SJSA1 (cell line): ENCODE measurements at regions not wholly inside any gene's neighbourhood (a gene's known extent, or its start where the extent isn't known, plus 50 kb on each side); places are given as distances from the start of the nearest gene placed in this dataset.
A peak's percentile ranks its signal among the peaks of the same experiment; 100 is the strongest.
"Not testable (repeated sequence)": the region's sequence is repeated elsewhere in the genome, so short reads cannot be mapped to it uniquely, and the experiment has no call there.

Source experiments
- DNase-seq, 2 experiments: peaks; one replicate each; pipeline ENCODE4 v3.0.0-alpha.2; 2015 to 2020; ENCODE audit warnings: low spot score in 2 of 2, low read depth in 1 of 2
- H3K27ac ChIP-seq: fragments of 250-450 bp; sonication (Bioruptor Pico); 2 replicates; pipeline ENCODE4 v1.5.1; 2020; ENCODE audit warnings: mild to moderate bottlenecking, moderate library complexity
- H3K27me3 ChIP-seq: fragments of 250-450 bp; sonication (Bioruptor Pico); replicated peaks from 2 replicates; pipeline ENCODE4 v1.5.1; 2020; ENCODE audit warnings: mild to moderate bottlenecking, moderate library complexity
- H3K36me3 ChIP-seq: fragments of 250-450 bp; sonication (Bioruptor Pico); 2 replicates; pipeline ENCODE4 v1.5.1; 2020; ENCODE audit warnings: mild to moderate bottlenecking
- H3K4me1 ChIP-seq: fragments of 250-450 bp; sonication (Bioruptor Pico); replicated peaks from 2 replicates; pipeline ENCODE4 v1.6.1; 2021; ENCODE audit warnings: mild to moderate bottlenecking
- H3K4me3 ChIP-seq: fragments of 250-450 bp; sonication (Bioruptor Pico); 2 replicates; pipeline ENCODE4 v1.5.1; 2020; ENCODE audit warnings: mild to moderate bottlenecking
- H3K9me3 ChIP-seq: fragments of 250-450 bp; sonication (Bioruptor Pico); replicated peaks from 2 replicates; pipeline ENCODE4 v1.5.1; 2020; ENCODE audit warnings: mild to moderate bottlenecking

- H3K36me3 ChIP-seq: no peaks in the 10 kb centered on the region
- H3K4me1 ChIP-seq: no peaks in the 10 kb centered on the region
- DNase-seq: no peak
- no peak overlapping the region for H3K4me3 ChIP-seq
- H3K27me3 ChIP-seq: no peaks in the 10 kb centered on the region
- H3K27ac ChIP-seq: no peak overlapping the region
- H3K9me3 ChIP-seq: no peaks in the 10 kb centered on the region
Measured at GRCh38 chr2:38460313-38460712, 83.2 kb upstream of the ATL2 start.

GRCh38 chr2:38454081-38454480 lies 77.0 kb upstream of the ATL2 start:
- H3K9me3 ChIP-seq: no peaks in the 10 kb centered on the region
- H3K27me3 ChIP-seq: no peaks in the 10 kb centered on the region
- H3K4me3 ChIP-seq: no peak overlapping the region
- no peaks in the 10 kb centered on the region for H3K4me1 ChIP-seq
- no peaks in the 10 kb centered on the region for H3K36me3 ChIP-seq
- DNase-seq: no peak
- H3K27ac ChIP-seq: no peak overlapping the region

DNA sequence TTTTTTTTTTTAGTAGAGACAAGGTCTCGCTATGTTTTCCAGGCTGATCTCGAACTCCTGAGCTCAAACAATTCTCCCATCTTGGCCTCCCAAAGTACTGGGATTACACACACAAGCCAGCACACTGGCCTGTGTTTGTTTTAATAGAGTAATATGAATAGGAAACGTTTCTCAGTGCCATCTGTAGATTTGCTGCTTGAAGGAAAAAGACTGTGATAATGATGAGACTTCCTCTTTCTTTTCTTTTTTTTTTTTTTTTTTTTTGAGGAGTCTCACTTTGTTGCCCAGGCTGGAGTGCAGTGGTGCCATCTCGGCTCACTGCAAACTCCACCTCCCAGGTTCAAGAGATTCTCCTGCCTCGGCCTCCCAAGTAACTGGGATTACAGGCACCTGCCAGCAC lies 74.7 kb upstream of the ATL2 start:
- DNase-seq, H3K27ac ChIP-seq, H3K4me1 ChIP-seq, H3K9me3 ChIP-seq, H3K4me3 ChIP-seq, H3K36me3 ChIP-seq, H3K27me3 ChIP-seq: not testable (repeated sequence)

DNA sequence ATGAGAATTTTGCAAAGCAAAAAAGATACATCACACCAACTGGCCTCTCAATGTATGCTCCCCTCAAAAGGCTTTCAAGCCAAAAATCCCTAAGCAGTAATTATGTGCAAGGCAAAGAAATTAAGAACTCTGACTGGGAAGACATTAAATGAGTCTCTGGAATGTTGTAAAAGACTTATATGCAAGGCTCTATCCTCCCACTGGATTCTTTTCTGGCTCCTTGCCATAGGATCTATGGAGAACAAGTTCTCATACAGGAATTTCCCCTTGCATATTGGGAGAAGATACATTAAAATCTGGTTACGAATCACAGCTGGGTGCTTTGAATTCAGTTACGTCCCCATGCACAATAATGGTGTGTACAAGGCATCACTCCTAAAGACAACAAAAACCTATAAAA lies 73.4 kb upstream of the ATL2 start:
- Histone ChIP-seq H3K27me3 (0 out of 2 replicates have a peak, but pooled peaks cover 7% of the 10 kb centered on the region), H3K4me1 (no peaks in the 10 kb centered on the region), H3K4me3 (no peak overlapping the region), H3K9me3 (no peaks in the 10 kb centered on the region), H3K36me3 (no peaks in the 10 kb centered on the region), H3K27ac (no peak overlapping the region)
- DNase-seq: no peak

DNA sequence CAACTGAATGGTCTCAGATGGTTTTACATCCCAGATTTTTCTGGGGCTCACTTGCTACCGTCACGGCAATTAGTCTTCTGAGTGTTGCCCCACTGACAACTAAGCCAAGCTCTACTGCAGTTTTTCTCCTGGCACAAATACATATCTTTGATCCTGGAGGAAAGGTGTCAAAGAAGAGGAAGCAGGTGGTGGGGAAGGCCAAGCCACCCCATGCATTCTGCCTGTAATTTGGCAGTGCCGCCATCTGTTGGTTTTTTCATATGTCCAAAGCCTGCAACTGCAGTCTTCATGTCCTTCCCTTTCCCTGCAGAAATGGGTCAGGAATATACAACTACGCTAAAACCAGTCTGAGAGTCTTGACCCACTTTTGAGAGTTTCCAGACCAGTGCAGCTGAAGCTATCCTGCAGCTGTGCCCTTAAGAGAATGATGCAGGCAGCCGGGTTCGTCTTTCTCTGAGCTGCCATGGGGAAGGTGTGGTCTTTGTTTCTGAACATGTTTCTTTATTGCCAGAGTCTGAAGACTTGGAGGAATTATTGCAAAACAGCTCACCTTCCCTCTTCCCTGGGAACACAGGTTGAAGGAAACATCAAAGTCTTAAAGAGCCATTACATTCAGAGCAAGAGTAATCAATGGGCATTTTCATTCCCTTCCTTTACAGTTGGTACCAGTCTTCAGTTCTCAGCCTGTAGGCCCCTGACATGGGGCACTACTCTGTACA lies 71.8 kb upstream of the ATL2 start:
- Histone ChIP-seq H3K36me3 (no peaks in the 10 kb centered on the region), H3K27me3 (0 out of 2 replicates have a peak, but pooled peaks cover 7% of the 10 kb centered on the region), H3K4me1 (peaks cover 8% of the 10 kb centered on the region; the same call in 1 of the 2 replicates), H3K4me3 (no peak overlapping the region), H3K27ac (no peak overlapping the region), H3K9me3 (no peaks in the 10 kb centered on the region)
- DNase-seq: no peak

- no peak overlapping the region for H3K27ac ChIP-seq
- no peak for DNase-seq
- 0 out of 2 replicates have a peak, but pooled peaks cover 7% of the 10 kb centered on the region for H3K27me3 ChIP-seq
- no peaks in the 10 kb centered on the region for H3K36me3 ChIP-seq
- peaks cover 21% of the 10 kb centered on the region for H3K4me1 ChIP-seq
- H3K9me3 ChIP-seq: no peaks in the 10 kb centered on the region
- H3K4me3 ChIP-seq: no peak overlapping the region
Measured at GRCh38 chr2:38446906-38447561, 70.0 kb upstream of the ATL2 start.

DNA sequence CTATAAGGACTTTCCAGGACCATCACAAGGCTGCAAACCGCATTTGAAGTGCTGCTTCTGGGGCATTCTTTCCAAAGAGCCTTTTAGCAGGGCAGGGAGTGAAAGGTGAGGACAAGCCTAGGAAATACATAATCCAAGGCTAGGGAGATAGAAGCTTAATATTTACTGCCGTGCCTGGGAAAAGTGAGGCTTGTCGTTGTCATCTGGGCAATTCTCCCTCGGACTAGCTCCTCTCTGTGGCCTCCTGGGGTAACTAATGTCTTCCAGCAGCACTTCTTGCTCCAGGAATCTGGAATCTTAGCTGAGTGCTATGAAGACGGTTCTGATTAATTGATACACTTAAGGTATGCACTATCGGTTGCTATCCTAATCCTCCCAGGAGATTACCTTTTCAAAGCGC lies 69.3 kb upstream of the ATL2 start:
- DNase-seq: no peak
- Histone ChIP-seq H3K9me3 (no peaks in the 10 kb centered on the region), H3K4me3 (no peak overlapping the region), H3K27me3 (0 out of 2 replicates have a peak, but pooled peaks cover 7% of the 10 kb centered on the region), H3K4me1 (peaks cover 21% of the 10 kb centered on the region), H3K36me3 (no peaks in the 10 kb centered on the region), H3K27ac (no peak overlapping the region)

GRCh38 chr2:38444247-38444646 lies 67.2 kb upstream of the ATL2 start:
- DNase-seq: peak in 1 of 2 experiments; percentile 9

DNA sequence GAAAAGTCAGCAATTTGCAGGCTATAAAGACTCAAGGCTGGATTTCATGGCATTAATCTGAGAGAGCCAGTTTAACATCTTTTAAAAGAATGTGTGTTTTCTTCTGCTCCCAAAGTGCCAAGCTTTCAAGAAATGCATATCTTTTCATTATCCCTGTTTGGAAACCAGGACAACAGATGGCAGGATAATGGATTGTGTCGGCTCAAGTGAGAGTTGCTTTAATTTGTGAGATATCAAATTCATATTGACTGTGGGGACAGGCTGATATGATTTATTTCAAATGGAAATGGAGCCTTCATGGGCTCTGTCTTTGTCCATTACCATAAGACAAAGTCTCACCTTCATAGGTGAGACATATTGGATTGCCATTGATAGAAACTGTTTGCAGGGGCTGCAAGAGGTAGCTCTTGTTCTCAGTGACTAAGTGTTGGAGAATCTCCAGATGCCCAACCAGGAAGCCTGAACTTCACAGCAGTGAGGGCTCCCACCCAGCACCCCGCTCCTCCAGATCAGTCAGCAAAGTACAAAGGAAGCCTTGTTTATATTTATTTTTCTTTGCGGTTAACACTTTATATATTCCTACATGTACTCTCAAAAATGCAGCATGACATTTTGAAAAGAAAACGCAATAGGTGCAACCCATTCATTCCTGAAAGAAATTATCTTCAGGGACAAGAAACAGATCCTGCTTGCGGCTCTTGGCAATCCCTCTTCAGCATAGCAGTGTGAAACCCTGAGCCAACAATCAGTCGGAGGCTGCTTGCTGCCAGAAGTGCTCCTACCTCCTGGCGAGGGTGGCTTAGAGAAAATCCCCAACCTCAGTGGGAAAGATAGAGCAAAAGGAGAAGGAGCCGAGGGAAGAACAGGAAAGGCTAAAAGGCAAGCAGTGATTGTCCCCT lies 65.8 kb upstream of the ATL2 start:
- Histone ChIP-seq H3K36me3 (no peaks in the 10 kb centered on the region), H3K27ac (no peak overlapping the region), H3K4me3 (no peak overlapping the region), H3K9me3 (no peaks in the 10 kb centered on the region), H3K4me1 (peaks cover 21% of the 10 kb centered on the region), H3K27me3 (0 out of 2 replicates have a peak, but pooled peaks cover 7% of the 10 kb centered on the region)
- DNase-seq: peak; percentile 70 to 79

More at GRCh38 chr2:38444247-38444646, 67.2 kb upstream of the ATL2 start:
- Histone ChIP-seq H3K9me3 (no peaks in the 10 kb centered on the region), H3K4me3 (no peak overlapping the region), H3K27me3 (0 out of 2 replicates have a peak, but pooled peaks cover 7% of the 10 kb centered on the region), H3K36me3 (no peaks in the 10 kb centered on the region), H3K4me1 (peaks cover 21% of the 10 kb centered on the region), H3K27ac (no peak overlapping the region)

DNA sequence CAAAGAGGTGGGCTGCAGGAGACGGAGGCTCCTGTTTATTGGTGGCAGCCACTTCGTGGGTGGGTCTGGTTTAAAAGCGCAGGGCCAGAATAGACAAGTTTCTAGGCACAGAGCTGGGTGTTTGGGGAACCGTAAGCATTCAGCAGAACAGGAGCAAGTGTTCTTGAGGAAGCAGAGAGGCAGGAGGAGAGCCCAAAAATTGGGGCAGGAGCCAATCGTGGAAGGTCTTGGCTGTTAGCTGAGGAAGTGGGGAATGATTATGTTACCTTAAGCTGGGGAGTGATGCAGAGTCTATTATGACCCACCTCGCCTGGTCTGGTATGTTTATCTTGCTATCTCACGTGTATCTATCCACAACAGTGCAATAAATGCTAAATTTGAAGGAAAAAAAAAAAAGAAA lies 64.3 kb upstream of the ATL2 start:
- 0 out of 2 replicates have a peak, but pooled peaks cover 3% of the 10 kb centered on the region for H3K27me3 ChIP-seq
- H3K9me3 ChIP-seq: no peaks in the 10 kb centered on the region

DNA sequence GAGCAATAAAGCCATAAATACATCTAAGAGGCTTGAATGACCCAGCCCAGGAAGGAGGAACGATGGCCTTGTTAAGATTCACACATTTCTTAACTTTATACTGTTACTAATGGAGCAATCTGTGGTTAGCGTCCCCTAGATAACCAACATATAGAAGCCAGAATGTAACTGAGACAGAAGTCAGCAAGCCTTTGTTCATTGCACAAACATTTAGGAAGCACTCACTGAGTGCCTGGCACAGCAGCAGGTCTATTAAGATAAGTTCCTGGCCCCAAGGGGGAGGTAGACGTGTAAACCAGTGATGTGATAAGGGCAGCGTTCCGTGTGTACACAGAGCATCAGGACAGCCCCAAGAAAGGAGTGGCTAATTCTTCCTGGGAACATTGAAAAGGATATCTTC lies 63.6 kb upstream of the ATL2 start:
- Histone ChIP-seq H3K27me3 (no peaks in the 10 kb centered on the region), H3K27ac (no peak overlapping the region), H3K9me3 (no peaks in the 10 kb centered on the region), H3K4me3 (no peak overlapping the region), H3K36me3 (no peaks in the 10 kb centered on the region), H3K4me1 (peaks cover 21% of the 10 kb centered on the region)
- DNase-seq: no peak

More for the DNA sequence above, 64.3 kb upstream of the ATL2 start:
- no peak overlapping the region for H3K27ac ChIP-seq
- H3K36me3 ChIP-seq: no peaks in the 10 kb centered on the region
- H3K4me3 ChIP-seq: no peak overlapping the region
- H3K4me1 ChIP-seq: peaks cover 21% of the 10 kb centered on the region
- no peak for DNase-seq

DNA sequence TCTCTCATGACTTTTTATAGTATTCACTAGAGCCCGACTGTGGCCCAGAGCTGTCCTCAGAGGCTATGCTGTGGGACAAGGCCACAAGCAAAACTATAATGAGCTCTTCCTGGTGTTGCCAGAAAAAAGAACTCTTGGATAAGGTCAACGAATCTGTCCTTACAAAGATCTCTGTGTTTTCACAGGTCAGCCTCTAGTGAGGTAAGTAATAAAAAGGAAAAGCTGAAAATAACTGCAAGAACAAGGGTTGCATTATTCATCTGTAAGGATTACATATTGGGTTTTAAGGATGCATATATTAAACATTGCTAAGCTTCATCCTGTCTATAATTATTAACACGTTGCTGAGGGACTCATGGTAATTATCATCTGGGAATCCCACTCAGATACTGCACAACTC lies 62.8 kb upstream of the ATL2 start:
- Histone ChIP-seq H3K4me1 (peaks cover 21% of the 10 kb centered on the region), H3K9me3 (no peaks in the 10 kb centered on the region), H3K27ac (no peak overlapping the region), H3K27me3 (no peaks in the 10 kb centered on the region), H3K36me3 (no peaks in the 10 kb centered on the region), H3K4me3 (no peak overlapping the region)
- DNase-seq: no peak

DNA sequence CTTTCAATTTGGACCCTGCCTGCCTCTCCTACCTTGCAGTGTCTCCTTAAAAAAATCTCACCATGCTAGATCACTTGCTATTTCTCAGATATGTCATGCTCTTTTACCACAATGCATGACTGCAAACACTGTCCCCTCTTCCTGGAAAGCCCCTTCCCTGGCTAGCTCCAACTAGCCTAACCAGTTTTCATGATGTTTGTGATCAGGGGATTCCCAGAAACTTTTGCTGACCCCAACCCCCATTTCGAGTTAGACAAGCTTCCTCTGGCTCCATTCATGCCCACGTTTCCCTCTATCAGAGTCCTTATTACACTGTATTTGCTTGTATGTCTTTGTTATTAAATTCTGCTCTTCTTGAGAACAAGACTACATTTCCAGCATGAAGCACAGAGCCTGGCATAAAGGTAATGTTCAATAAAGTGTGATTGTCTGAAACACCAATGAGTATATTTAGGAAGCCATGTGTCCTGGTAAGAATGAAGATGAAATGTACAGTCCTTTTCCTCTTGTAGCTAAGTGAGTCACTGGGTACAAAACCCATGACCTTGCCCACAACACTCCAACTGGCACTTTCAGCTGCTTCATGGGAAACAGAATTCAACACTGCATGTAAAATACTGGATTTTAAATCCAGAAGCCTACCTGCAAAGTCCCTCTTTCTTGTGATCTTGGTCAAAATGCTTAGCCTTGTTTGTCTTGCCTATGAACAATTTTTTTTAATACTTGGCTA lies 62.0 kb upstream of the ATL2 start:
- Histone ChIP-seq H3K36me3 (no peaks in the 10 kb centered on the region), H3K4me1 (peaks cover 15% of the 10 kb centered on the region), H3K4me3 (no peak overlapping the region), H3K9me3 (no peaks in the 10 kb centered on the region), H3K27me3 (no peaks in the 10 kb centered on the region), H3K27ac (no peak overlapping the region)
- DNase-seq: no peak
